WTC11 (cell line): ENCODE measurements at regions not wholly inside any gene's neighbourhood (a gene's known extent, or its start where the extent isn't known, plus 50 kb on each side); places are given as distances from the start of the nearest gene placed in this dataset.

Experiments used
- ATAC-seq: fragments of 200-7000 bp; cut with Tn5 transposase; 2 replicates; pipeline ENCODE4 v1.10.0; 2021; ENCODE audit warnings: mild to moderate bottlenecking, moderate library complexity
- CTCF ChIA-PET: fragments of 300-600 bp; sonication (Branson Sonifier 250); formaldehyde crosslinking; loops from one replicate; lab custom pipeline; 2021; ENCODE audit warnings: antibody characterized with exemption; lab: Charles Lee
- POLR2A ChIA-PET: fragments of 350-600 bp; sonication (Branson Sonifier 250); formaldehyde crosslinking; loops from one replicate; lab custom pipeline; 2021; ENCODE audit warnings: antibody characterized with exemption; lab: Charles Lee
- DNase-seq: peaks from one replicate; pipeline ENCODE4 v3.0.0; 2021; ENCODE audit warnings: low spot score
- H3K27ac Mint-ChIP-seq: 2 replicates; pipeline ENCODE4 v1.8.0; 2021; ENCODE audit warnings: mixed read lengths
- H3K27me3 Mint-ChIP-seq: 2 replicates; pipeline ENCODE4 v1.8.0; 2021; ENCODE audit warnings: low read depth, mild to moderate bottlenecking, moderate library complexity, mixed read lengths
- H3K36me3 Mint-ChIP-seq: 2 replicates; pipeline ENCODE4 v1.8.0; 2021; ENCODE audit warnings: mixed read lengths
- H3K4me1 Mint-ChIP-seq: 2 replicates; pipeline ENCODE4 v1.8.0; 2022; ENCODE audit warnings: mixed read lengths
- H3K4me3 Mint-ChIP-seq: 2 replicates; pipeline ENCODE4 v1.8.0; 2021; ENCODE audit warnings: mild to moderate bottlenecking, moderate library complexity, mixed read lengths
- H3K9me3 Mint-ChIP-seq: 2 replicates; pipeline ENCODE4 v1.8.0; 2021; ENCODE audit warnings: mixed read lengths
- EMX1 ChIP-seq: fragments of 250-450 bp; sonication (Bioruptor Pico); IDR thresholded peaks from 2 replicates; pipeline ENCODE4 v1.8.0; 2021; ENCODE audit warnings: mild to moderate bottlenecking
- ESRRA ChIP-seq: sonication (generic); formaldehyde crosslinking; IDR thresholded peaks from 2 replicates; pipeline ENCODE4 v1.8.1; 2022; ENCODE audit warnings: mild to moderate bottlenecking, missing genetic modification reagents, borderline replicate concordance
- ETV6 ChIP-seq: sonication (generic); formaldehyde crosslinking; IDR thresholded peaks from 2 replicates; pipeline ENCODE4 v1.8.1; 2022; ENCODE audit warnings: mild to moderate bottlenecking, missing genetic modification reagents
- JAZF1 ChIP-seq: fragments of 250-450 bp; sonication (Bioruptor Pico); IDR thresholded peaks from 2 replicates; pipeline ENCODE4 v1.9.0; 2021; ENCODE audit warnings: moderate library complexity, mild to moderate bottlenecking, inconsistent platforms
- MXD4 ChIP-seq: fragments of 250-450 bp; sonication (Bioruptor Pico); IDR thresholded peaks from 2 replicates; pipeline ENCODE4 v1.8.0; 2021; ENCODE audit warnings: mild to moderate bottlenecking, moderate library complexity, borderline replicate concordance
- OVOL2 ChIP-seq: fragments of 250-450 bp; sonication (Bioruptor Pico); IDR thresholded peaks from 2 replicates; pipeline ENCODE4 v1.9.0; 2021; ENCODE audit warnings: mild to moderate bottlenecking, borderline replicate concordance
- ZNF138 ChIP-seq: sonication (generic); formaldehyde crosslinking; conservative IDR thresholded peaks from 2 replicates; pipeline ENCODE4 v1.8.1; 2022; ENCODE audit warnings: mild to moderate bottlenecking, moderate library complexity, missing genetic modification reagents
- ZNF396 ChIP-seq: fragments of 250-450 bp; sonication (Bioruptor Pico); IDR thresholded peaks from 2 replicates; pipeline ENCODE4 v1.8.0; 2021; ENCODE audit warnings: mild to moderate bottlenecking, moderate library complexity, borderline replicate concordance
- TF ChIP-seq, protein P1 (sequence below): sonication (generic); formaldehyde crosslinking; IDR thresholded peaks from 2 replicates; pipeline ENCODE4 v1.8.1; 2023; ENCODE audit warnings: mild to moderate bottlenecking, moderate library complexity, missing genetic modification reagents
- TF ChIP-seq, protein P2 (sequence below): sonication (generic); formaldehyde crosslinking; IDR thresholded peaks from 2 replicates; pipeline ENCODE4 v1.8.1; 2022; ENCODE audit warnings: missing genetic modification reagents, borderline replicate concordance
- TF ChIP-seq, protein P3 (sequence below): fragments of 250-450 bp; sonication (Bioruptor Pico); IDR thresholded peaks from 2 replicates; pipeline ENCODE4 v1.9.0; 2021; ENCODE audit warnings: mild to moderate bottlenecking
- TF ChIP-seq, protein P4 (sequence below): fragments of 250-450 bp; sonication (Bioruptor Pico); IDR thresholded peaks from 2 replicates; pipeline ENCODE4 v1.9.0; 2021; ENCODE audit warnings: moderate library complexity, mild to moderate bottlenecking, inconsistent platforms, borderline replicate concordance
- TF ChIP-seq, protein P5 (sequence below): sonication (generic); formaldehyde crosslinking; IDR thresholded peaks from 2 replicates; pipeline ENCODE4 v1.8.1; 2023; ENCODE audit warnings: mild to moderate bottlenecking, missing genetic modification reagents
- TF ChIP-seq, protein P6 (sequence below): sonication (generic); formaldehyde crosslinking; IDR thresholded peaks from 2 replicates; pipeline ENCODE4 v1.8.1; 2023; ENCODE audit warnings: mild to moderate bottlenecking, missing genetic modification reagents, borderline replicate concordance
- TF ChIP-seq, protein P7 (sequence below): fragments of 200-600 bp; IDR thresholded peaks from 2 replicates; pipeline ENCODE4 v1.8.0; 2022; ENCODE audit warnings: antibody characterized with exemption
- TF ChIP-seq, protein P8 (sequence below): sonication (generic); formaldehyde crosslinking; IDR thresholded peaks from 2 replicates; pipeline ENCODE4 v1.8.1; 2022; ENCODE audit warnings: low read depth, mild to moderate bottlenecking, moderate library complexity, missing genetic modification reagents, borderline replicate concordance
- TF ChIP-seq, protein P9 (sequence below): fragments of 250-450 bp; sonication (Bioruptor Pico); IDR thresholded peaks from 2 replicates; pipeline ENCODE4 v1.9.0; 2021; ENCODE audit warnings: mild to moderate bottlenecking

DNA sequence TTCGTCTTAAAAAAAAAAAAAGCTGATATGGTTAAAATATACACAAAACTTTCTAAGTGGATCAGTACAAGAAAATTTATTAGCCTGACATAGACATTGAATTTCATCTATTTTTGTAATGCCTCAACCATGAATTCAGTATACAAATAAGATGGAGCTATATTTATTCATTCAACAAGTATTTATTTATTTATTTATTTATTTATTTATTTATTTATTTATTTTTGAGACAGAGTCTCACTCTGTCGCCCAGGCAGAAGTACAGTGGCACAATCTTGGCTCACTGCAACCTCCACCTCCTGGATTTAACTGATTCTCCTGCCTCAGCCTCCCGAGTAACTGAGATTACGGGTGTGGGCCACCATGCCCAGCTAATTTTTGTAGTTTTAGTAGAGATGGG lies 78.5 kb upstream of the GSX1 start (continued):
- TF ChIP-seq, protein P1, sequence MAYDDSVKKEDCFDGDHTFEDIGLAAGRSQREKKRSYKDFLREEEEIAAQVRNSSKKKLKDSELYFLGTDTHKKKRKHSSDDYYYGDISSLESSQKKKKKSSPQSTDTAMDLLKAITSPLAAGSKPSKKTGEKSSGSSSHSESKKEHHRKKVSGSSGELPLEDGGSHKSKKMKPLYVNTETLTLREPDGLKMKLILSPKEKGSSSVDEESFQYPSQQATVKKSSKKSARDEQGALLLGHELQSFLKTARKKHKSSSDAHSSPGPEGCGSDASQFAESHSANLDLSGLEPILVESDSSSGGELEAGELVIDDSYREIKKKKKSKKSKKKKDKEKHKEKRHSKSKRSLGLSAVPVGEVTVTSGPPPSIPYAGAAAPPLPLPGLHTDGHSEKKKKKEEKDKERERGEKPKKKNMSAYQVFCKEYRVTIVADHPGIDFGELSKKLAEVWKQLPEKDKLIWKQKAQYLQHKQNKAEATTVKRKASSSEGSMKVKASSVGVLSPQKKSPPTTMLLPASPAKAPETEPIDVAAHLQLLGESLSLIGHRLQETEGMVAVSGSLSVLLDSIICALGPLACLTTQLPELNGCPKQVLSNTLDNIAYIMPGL (CRISPR knock-in tag): no peak
- TF ChIP-seq, protein P2, sequence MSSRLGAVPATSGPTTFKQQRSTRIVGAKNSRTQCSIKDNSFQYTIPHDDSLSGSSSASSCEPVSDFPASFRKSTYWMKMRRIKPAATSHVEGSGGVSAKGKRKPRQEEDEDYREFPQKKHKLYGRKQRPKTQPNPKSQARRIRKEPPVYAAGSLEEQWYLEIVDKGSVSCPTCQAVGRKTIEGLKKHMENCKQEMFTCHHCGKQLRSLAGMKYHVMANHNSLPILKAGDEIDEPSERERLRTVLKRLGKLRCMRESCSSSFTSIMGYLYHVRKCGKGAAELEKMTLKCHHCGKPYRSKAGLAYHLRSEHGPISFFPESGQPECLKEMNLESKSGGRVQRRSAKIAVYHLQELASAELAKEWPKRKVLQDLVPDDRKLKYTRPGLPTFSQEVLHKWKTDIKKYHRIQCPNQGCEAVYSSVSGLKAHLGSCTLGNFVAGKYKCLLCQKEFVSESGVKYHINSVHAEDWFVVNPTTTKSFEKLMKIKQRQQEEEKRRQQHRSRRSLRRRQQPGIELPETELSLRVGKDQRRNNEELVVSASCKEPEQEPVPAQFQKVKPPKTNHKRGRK (CRISPR knock-in tag): no peak

DNA sequence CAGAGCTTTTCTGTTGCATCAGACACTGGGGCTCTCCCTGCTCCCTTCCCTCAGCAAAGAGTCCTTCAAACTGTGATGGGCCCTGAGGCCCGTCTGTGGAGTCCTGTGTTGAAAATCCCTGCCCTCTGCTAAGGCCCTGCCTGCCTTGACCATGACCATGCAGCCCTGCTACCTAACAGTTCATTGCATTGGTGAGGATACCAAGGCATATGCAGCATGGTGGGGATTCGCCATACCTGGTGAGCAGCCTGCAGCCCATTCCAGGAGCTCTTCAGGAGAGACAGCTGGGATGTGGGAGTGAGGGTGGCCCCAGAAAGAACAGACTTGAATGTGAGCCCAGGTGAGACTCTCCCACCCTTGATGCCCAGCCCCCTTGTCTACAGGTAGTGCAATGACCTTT lies 70.6 kb upstream of the GSX1 start:
- no peaks in the 10 kb centered on the region for H3K36me3 Mint-ChIP-seq
- TF ChIP-seq MXD4 (CRISPR knock-in tag): no peak
- TF ChIP-seq, protein P3, sequence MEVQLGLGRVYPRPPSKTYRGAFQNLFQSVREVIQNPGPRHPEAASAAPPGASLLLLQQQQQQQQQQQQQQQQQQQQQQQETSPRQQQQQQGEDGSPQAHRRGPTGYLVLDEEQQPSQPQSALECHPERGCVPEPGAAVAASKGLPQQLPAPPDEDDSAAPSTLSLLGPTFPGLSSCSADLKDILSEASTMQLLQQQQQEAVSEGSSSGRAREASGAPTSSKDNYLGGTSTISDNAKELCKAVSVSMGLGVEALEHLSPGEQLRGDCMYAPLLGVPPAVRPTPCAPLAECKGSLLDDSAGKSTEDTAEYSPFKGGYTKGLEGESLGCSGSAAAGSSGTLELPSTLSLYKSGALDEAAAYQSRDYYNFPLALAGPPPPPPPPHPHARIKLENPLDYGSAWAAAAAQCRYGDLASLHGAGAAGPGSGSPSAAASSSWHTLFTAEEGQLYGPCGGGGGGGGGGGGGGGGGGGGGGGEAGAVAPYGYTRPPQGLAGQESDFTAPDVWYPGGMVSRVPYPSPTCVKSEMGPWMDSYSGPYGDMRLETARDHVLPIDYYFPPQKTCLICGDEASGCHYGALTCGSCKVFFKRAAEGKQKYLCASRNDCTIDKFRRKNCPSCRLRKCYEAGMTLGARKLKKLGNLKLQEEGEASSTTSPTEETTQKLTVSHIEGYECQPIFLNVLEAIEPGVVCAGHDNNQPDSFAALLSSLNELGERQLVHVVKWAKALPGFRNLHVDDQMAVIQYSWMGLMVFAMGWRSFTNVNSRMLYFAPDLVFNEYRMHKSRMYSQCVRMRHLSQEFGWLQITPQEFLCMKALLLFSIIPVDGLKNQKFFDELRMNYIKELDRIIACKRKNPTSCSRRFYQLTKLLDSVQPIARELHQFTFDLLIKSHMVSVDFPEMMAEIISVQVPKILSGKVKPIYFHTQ (CRISPR knock-in tag): no peak
- TF ChIP-seq, protein P4, sequence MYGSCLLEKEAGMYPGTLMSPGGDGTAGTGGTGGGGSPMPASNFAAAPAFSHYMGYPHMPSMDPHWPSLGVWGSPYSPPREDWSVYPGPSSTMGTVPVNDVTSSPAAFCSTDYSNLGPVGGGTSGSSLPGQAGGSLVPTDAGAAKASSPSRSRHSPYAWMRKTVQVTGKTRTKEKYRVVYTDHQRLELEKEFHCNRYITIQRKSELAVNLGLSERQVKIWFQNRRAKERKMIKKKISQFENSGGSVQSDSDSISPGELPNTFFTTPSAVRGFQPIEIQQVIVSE (CRISPR knock-in tag): no peak
- TF ChIP-seq, protein P5, sequence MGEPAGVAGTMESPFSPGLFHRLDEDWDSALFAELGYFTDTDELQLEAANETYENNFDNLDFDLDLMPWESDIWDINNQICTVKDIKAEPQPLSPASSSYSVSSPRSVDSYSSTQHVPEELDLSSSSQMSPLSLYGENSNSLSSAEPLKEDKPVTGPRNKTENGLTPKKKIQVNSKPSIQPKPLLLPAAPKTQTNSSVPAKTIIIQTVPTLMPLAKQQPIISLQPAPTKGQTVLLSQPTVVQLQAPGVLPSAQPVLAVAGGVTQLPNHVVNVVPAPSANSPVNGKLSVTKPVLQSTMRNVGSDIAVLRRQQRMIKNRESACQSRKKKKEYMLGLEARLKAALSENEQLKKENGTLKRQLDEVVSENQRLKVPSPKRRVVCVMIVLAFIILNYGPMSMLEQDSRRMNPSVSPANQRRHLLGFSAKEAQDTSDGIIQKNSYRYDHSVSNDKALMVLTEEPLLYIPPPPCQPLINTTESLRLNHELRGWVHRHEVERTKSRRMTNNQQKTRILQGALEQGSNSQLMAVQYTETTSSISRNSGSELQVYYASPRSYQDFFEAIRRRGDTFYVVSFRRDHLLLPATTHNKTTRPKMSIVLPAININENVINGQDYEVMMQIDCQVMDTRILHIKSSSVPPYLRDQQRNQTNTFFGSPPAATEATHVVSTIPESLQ (CRISPR knock-in tag): no peak
- TF ChIP-seq JAZF1 (CRISPR knock-in tag): no peak
- TF ChIP-seq, protein P6, sequence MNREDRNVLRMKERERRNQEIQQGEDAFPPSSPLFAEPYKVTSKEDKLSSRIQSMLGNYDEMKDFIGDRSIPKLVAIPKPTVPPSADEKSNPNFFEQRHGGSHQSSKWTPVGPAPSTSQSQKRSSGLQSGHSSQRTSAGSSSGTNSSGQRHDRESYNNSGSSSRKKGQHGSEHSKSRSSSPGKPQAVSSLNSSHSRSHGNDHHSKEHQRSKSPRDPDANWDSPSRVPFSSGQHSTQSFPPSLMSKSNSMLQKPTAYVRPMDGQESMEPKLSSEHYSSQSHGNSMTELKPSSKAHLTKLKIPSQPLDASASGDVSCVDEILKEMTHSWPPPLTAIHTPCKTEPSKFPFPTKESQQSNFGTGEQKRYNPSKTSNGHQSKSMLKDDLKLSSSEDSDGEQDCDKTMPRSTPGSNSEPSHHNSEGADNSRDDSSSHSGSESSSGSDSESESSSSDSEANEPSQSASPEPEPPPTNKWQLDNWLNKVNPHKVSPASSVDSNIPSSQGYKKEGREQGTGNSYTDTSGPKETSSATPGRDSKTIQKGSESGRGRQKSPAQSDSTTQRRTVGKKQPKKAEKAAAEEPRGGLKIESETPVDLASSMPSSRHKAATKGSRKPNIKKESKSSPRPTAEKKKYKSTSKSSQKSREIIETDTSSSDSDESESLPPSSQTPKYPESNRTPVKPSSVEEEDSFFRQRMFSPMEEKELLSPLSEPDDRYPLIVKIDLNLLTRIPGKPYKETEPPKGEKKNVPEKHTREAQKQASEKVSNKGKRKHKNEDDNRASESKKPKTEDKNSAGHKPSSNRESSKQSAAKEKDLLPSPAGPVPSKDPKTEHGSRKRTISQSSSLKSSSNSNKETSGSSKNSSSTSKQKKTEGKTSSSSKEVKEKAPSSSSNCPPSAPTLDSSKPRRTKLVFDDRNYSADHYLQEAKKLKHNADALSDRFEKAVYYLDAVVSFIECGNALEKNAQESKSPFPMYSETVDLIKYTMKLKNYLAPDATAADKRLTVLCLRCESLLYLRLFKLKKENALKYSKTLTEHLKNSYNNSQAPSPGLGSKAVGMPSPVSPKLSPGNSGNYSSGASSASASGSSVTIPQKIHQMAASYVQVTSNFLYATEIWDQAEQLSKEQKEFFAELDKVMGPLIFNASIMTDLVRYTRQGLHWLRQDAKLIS (CRISPR knock-in tag): no peak
- no peak for TF ChIP-seq ZNF138
- TF ChIP-seq OVOL2: no peak
- TF ChIP-seq, protein P7, sequence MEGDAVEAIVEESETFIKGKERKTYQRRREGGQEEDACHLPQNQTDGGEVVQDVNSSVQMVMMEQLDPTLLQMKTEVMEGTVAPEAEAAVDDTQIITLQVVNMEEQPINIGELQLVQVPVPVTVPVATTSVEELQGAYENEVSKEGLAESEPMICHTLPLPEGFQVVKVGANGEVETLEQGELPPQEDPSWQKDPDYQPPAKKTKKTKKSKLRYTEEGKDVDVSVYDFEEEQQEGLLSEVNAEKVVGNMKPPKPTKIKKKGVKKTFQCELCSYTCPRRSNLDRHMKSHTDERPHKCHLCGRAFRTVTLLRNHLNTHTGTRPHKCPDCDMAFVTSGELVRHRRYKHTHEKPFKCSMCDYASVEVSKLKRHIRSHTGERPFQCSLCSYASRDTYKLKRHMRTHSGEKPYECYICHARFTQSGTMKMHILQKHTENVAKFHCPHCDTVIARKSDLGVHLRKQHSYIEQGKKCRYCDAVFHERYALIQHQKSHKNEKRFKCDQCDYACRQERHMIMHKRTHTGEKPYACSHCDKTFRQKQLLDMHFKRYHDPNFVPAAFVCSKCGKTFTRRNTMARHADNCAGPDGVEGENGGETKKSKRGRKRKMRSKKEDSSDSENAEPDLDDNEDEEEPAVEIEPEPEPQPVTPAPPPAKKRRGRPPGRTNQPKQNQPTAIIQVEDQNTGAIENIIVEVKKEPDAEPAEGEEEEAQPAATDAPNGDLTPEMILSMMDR: no peak
- TF ChIP-seq, protein P8, sequence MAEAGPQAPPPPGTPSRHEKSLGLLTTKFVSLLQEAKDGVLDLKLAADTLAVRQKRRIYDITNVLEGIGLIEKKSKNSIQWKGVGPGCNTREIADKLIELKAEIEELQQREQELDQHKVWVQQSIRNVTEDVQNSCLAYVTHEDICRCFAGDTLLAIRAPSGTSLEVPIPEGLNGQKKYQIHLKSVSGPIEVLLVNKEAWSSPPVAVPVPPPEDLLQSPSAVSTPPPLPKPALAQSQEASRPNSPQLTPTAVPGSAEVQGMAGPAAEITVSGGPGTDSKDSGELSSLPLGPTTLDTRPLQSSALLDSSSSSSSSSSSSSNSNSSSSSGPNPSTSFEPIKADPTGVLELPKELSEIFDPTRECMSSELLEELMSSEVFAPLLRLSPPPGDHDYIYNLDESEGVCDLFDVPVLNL (CRISPR knock-in tag): no peak
- TF ChIP-seq ZNF396: no peak
- no peak for TF ChIP-seq EMX1 (CRISPR knock-in tag)
- TF ChIP-seq, protein P9, sequence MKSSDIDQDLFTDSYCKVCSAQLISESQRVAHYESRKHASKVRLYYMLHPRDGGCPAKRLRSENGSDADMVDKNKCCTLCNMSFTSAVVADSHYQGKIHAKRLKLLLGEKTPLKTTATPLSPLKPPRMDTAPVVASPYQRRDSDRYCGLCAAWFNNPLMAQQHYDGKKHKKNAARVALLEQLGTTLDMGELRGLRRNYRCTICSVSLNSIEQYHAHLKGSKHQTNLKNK (CRISPR knock-in tag): no peak
- no peak for TF ChIP-seq ESRRA (CRISPR knock-in tag)
- TF ChIP-seq ETV6 (CRISPR knock-in tag): no peak

More for the DNA sequence above, 70.6 kb upstream of the GSX1 start:
- CTCF ChIA-PET: interaction anchor here (1.4 to 1.7 kb wide), 3 partner anchors 75 to 359 kb away, joined by 5 to 9 read pairs (median 5); no protein-coding TSS in a partner anchor
- no peak for DNase-seq
- no peak for ATAC-seq
- H3K27ac Mint-ChIP-seq: no peak overlapping the region
- peaks cover 3% of the 10 kb centered on the region; the same call in 1 of the 2 replicates for H3K27me3 Mint-ChIP-seq
- no peak overlapping the region for H3K4me3 Mint-ChIP-seq
- H3K4me1 Mint-ChIP-seq: no peaks in the 10 kb centered on the region
- POLR2A ChIA-PET: no interaction called here
- no peaks in the 10 kb centered on the region for H3K9me3 Mint-ChIP-seq
